ENCODE measurements at regions not wholly inside any gene's neighbourhood (a gene's known extent, or its start where the extent isn't known, plus 50 kb on each side); places are given as distances from the start of the nearest gene placed in this dataset.

DNA sequence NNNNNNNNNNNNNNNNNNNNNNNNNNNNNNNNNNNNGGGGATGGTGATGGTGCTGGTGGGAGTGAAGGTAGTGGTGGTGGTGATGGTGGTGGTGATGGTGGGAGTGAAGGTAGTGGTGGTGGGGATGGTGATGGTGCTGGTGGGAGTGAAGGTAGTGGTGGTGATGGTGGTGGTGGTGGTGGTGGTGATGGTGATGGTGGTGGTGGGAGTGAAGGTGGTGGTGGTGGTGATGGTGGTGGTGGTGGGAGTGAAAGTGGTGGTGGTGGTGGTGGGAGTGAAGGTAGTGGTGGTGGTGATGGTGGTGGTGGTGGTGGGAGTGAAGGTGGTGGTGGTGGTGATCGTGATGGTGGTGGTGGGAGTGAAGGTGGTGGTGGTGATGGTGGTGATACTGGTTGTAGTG is 93.6 kb downstream of the CRYAA start:
- Mint-ChIP-seq H3K36me3 (ENCODE audit: low read depth) (no peaks in the 10 kb centered on the region), H3K27me3 (ENCODE audit: low read depth) (peaks cover 4% of the 10 kb centered on the region), H3K4me1 (no peaks in the 10 kb centered on the region), H3K4me3 (no peak overlapping the region), H3K27ac (no peak overlapping the region), H3K9me3 (no peaks in the 10 kb centered on the region)
- TF ChIP-seq, protein P1, sequence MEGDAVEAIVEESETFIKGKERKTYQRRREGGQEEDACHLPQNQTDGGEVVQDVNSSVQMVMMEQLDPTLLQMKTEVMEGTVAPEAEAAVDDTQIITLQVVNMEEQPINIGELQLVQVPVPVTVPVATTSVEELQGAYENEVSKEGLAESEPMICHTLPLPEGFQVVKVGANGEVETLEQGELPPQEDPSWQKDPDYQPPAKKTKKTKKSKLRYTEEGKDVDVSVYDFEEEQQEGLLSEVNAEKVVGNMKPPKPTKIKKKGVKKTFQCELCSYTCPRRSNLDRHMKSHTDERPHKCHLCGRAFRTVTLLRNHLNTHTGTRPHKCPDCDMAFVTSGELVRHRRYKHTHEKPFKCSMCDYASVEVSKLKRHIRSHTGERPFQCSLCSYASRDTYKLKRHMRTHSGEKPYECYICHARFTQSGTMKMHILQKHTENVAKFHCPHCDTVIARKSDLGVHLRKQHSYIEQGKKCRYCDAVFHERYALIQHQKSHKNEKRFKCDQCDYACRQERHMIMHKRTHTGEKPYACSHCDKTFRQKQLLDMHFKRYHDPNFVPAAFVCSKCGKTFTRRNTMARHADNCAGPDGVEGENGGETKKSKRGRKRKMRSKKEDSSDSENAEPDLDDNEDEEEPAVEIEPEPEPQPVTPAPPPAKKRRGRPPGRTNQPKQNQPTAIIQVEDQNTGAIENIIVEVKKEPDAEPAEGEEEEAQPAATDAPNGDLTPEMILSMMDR (IDR thresholded peaks at IDR 0.05; ENCODE audit: unreplicated experiment in 3 of 3) = no peak
